ENCODE measurements at regions not wholly inside any gene's neighbourhood (a gene's known extent, or its start where the extent isn't known, plus 50 kb on each side); places are given as distances from the start of the nearest gene placed in this dataset.

DNA sequence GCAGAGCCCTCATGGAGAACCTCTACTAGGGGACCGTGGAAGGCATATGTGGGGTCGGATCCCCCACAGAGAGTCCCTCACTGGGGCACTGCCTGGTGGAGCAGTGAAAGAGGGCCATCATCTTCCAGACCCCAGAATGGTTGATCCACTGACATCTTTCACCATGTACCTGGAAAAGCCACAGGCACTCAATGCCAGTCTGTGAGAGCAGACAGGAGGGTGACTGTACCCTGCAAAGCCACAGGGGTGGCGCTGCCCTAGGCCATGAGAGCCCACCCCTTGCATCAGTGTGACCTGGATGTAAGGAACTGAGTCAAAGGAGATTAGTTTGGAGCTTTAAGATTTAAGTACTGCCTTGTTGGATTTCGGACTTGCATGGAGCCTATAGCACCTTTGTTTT, 1276.7 kb upstream of the PRMT6 start:
- no peaks in the 10 kb centered on the region for H4K20me1 ChIP-seq (ENCODE audit: low read depth)
- no peaks in the 10 kb centered on the region for H3K36me3 ChIP-seq
- no peaks in the 10 kb centered on the region for H3K4me1 ChIP-seq
- Mint-ChIP-seq H3K36me3 (no peaks in the 10 kb centered on the region), H3K4me1 (no peaks in the 10 kb centered on the region), H3K9me3 (no peaks in the 10 kb centered on the region), H3K27ac (no peak overlapping the region), H3K27me3 (ENCODE audit: insufficient read depth, low read depth) (no peaks in the 10 kb centered on the region), H3K4me3 (no peak overlapping the region)
- H3K4me2 ChIP-seq: no peak overlapping the region
- TF ChIP-seq EZH2 (IDR thresholded peaks at IDR 0.05): no peak
- TF ChIP-seq, protein P1, sequence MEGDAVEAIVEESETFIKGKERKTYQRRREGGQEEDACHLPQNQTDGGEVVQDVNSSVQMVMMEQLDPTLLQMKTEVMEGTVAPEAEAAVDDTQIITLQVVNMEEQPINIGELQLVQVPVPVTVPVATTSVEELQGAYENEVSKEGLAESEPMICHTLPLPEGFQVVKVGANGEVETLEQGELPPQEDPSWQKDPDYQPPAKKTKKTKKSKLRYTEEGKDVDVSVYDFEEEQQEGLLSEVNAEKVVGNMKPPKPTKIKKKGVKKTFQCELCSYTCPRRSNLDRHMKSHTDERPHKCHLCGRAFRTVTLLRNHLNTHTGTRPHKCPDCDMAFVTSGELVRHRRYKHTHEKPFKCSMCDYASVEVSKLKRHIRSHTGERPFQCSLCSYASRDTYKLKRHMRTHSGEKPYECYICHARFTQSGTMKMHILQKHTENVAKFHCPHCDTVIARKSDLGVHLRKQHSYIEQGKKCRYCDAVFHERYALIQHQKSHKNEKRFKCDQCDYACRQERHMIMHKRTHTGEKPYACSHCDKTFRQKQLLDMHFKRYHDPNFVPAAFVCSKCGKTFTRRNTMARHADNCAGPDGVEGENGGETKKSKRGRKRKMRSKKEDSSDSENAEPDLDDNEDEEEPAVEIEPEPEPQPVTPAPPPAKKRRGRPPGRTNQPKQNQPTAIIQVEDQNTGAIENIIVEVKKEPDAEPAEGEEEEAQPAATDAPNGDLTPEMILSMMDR (IDR thresholded peaks at IDR 0.05): no peak
- no peak for TF ChIP-seq EZH2phosphoT487 (IDR thresholded peaks at IDR 0.05)
- H3K4me3 ChIP-seq: no peak overlapping the region
- DNase-seq (ENCODE audit: low spot score): no peak
- no peaks in the 10 kb centered on the region for H3K79me2 ChIP-seq (ENCODE audit: low read depth)
- no peak overlapping the region for H2AFZ ChIP-seq (replicated peaks)
- no peak overlapping the region for H3K27ac ChIP-seq
- H3K9ac ChIP-seq: no peak overlapping the region
- H3K9me3 ChIP-seq (ENCODE audit: low read depth): peaks cover 5% of the 10 kb centered on the region
- no peaks in the 10 kb centered on the region for H3F3A ChIP-seq (ENCODE audit: low read depth)
- H3K27me3 ChIP-seq: no peaks in the 10 kb centered on the region

DNA sequence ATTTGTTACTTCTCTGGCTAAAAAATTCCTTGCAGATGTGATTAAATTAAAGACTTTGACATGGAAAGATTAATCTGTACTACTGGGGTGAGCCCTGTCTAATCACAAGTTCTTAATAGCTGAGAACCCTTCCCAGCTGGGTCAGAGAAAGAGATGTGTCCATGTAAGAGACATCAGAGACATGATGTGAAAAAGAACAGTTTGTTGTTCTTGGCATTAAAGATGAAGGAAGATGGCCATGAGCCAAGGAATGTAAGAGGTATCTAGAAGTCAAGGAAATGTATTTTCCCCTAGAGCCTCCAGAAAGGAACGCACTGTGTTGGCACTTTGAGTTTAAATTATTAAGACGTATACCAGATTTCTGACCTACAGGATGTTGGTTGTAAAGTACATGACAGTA, 1271.5 kb upstream of the PRMT6 start:
- Histone ChIP-seq H3F3A (ENCODE audit: low read depth) (no peaks in the 10 kb centered on the region), H2AFZ (replicated peaks) (no peak overlapping the region), H4K20me1 (ENCODE audit: low read depth) (no peaks in the 10 kb centered on the region), H3K79me2 (ENCODE audit: low read depth) (no peaks in the 10 kb centered on the region), H3K27ac (no peak overlapping the region), H3K27me3 (no peaks in the 10 kb centered on the region), H3K9me3 (ENCODE audit: low read depth) (no peaks in the 10 kb centered on the region), H3K36me3 (no peaks in the 10 kb centered on the region), H3K4me2 (no peak overlapping the region), H3K4me3 (no peak overlapping the region), H3K4me1 (no peaks in the 10 kb centered on the region), H3K9ac (no peak overlapping the region)
- no peaks in the 10 kb centered on the region for H3K36me3 Mint-ChIP-seq
- TF ChIP-seq EZH2phosphoT487 (IDR thresholded peaks at IDR 0.05): no peak
- TF ChIP-seq EZH2 (IDR thresholded peaks at IDR 0.05): no peak
- H3K4me3 Mint-ChIP-seq: no peak overlapping the region
- DNase-seq (ENCODE audit: low spot score): no peak
- H3K27ac Mint-ChIP-seq: no peak overlapping the region
- no peaks in the 10 kb centered on the region for H3K4me1 Mint-ChIP-seq
- H3K27me3 Mint-ChIP-seq (ENCODE audit: insufficient read depth, low read depth): no peaks in the 10 kb centered on the region
- peaks cover 1% of the 10 kb centered on the region for H3K9me3 Mint-ChIP-seq

DNA sequence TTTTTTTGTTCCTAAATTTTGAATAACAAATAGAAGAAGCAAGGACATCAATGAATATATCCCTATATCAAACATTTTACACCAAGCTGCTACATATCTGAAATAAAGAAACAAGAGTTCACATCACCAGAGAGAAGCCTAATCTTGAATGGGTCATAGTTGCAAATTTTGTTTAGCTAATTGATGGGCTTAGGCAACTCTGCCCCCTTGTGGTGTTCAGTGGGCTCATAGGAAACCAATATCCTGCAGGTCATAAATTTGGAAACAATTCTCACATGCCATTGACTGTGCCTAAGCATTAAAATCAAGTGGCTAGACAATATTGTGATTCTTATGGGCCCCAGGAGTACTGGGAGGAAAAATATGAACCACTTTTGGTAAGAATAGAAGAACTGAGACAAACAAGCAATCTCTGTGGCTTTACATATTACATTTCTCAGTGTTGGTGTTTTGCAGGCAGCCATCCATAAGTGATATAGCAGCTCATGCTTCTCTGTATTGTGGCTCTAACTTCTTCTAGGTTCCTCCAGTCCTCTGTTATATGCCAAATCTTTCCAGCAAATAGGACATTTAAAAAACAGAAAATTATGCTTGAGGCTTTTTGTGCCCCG, 1262.8 kb upstream of the PRMT6 start:
- no peak overlapping the region for H3K4me3 Mint-ChIP-seq
- no peak overlapping the region for H3K27ac ChIP-seq
- no peak overlapping the region for H3K9ac ChIP-seq
- H2AFZ ChIP-seq (replicated peaks): no peak overlapping the region
- H3K79me2 ChIP-seq (ENCODE audit: low read depth): no peaks in the 10 kb centered on the region
- H3K9me3 Mint-ChIP-seq: no peaks in the 10 kb centered on the region
- no peaks in the 10 kb centered on the region for H3K4me1 ChIP-seq
- H3K36me3 Mint-ChIP-seq: no peaks in the 10 kb centered on the region
- DNase-seq (ENCODE audit: low spot score): peak; percentile 70
- no peaks in the 10 kb centered on the region for H4K20me1 ChIP-seq (ENCODE audit: low read depth)
- H3K4me1 Mint-ChIP-seq: no peaks in the 10 kb centered on the region
- no peak overlapping the region for H3K4me2 ChIP-seq
- no peak overlapping the region for H3K27ac Mint-ChIP-seq
- TF ChIP-seq, protein P1 (IDR thresholded peaks at IDR 0.05): peak; percentile 90
- TF ChIP-seq EZH2 (IDR thresholded peaks at IDR 0.05) (no peak), EZH2phosphoT487 (IDR thresholded peaks at IDR 0.05) (no peak)
- H3K9me3 ChIP-seq (ENCODE audit: low read depth): no peaks in the 10 kb centered on the region
- H3K4me3 ChIP-seq: no peak overlapping the region
- H3K27me3 ChIP-seq: no peaks in the 10 kb centered on the region
- no peaks in the 10 kb centered on the region for H3K27me3 Mint-ChIP-seq (ENCODE audit: insufficient read depth, low read depth)
- H3K36me3 ChIP-seq: no peaks in the 10 kb centered on the region
- no peaks in the 10 kb centered on the region for H3F3A ChIP-seq (ENCODE audit: low read depth)

DNA sequence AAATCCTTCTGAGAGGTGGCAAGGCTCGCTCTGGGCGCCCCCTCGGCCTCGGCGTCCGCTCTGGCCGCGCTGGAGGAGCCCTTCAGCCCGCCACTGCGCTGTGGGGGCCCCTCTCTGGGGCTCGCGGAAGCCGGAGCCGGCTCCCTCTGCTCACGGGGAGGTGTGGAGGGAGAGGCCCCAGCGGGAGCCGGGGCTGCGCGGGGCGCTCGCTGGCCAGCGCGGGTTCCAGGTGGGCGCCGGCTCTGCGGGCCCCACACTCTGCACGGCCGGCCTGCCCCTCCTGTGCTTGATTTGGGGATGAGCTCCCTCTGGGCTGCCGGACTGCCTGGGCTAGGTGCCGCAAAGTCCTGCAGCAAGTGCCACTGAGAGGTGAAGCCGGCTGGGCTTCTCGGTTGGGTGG, 1260.7 kb upstream of the PRMT6 start:
- no peak overlapping the region for H2AFZ ChIP-seq (replicated peaks)
- H3K4me3 ChIP-seq: no peak overlapping the region
- H3K36me3 ChIP-seq: no peaks in the 10 kb centered on the region
- no peaks in the 10 kb centered on the region for H4K20me1 ChIP-seq (ENCODE audit: low read depth)
- no peak overlapping the region for H3K27ac ChIP-seq
- H3K27ac Mint-ChIP-seq: no peak overlapping the region
- no peaks in the 10 kb centered on the region for H3K27me3 ChIP-seq
- H3K9ac ChIP-seq: no peak overlapping the region
- no peaks in the 10 kb centered on the region for H3K4me1 Mint-ChIP-seq
- no peaks in the 10 kb centered on the region for H3K9me3 Mint-ChIP-seq
- no peak for DNase-seq (ENCODE audit: low spot score)
- H3K36me3 Mint-ChIP-seq: no peaks in the 10 kb centered on the region
- no peak overlapping the region for H3K4me3 Mint-ChIP-seq
- no peaks in the 10 kb centered on the region for H3K9me3 ChIP-seq (ENCODE audit: low read depth)
- no peaks in the 10 kb centered on the region for H3K4me1 ChIP-seq
- H3K4me2 ChIP-seq: no peak overlapping the region
- TF ChIP-seq, protein P1 (IDR thresholded peaks at IDR 0.05): no peak
- no peak for TF ChIP-seq EZH2 (IDR thresholded peaks at IDR 0.05)
- no peak for TF ChIP-seq EZH2phosphoT487 (IDR thresholded peaks at IDR 0.05)
- no peaks in the 10 kb centered on the region for H3K79me2 ChIP-seq (ENCODE audit: low read depth)
- H3K27me3 Mint-ChIP-seq (ENCODE audit: insufficient read depth, low read depth): no peaks in the 10 kb centered on the region
- H3F3A ChIP-seq (ENCODE audit: low read depth): no peaks in the 10 kb centered on the region
